Mucosa of rectum (tissue), 2 donors: ENCODE measurements at regions not wholly inside any gene's neighbourhood (a gene's known extent, or its start where the extent isn't known, plus 50 kb on each side); places are given as distances from the start of the nearest gene placed in this dataset.
"Not testable (repeated sequence)": the region's sequence is repeated elsewhere in the genome, so short reads cannot be mapped to it uniquely, and the experiment has no call there.

Source experiments
- H3K27ac ChIP-seq, 2 donors: one replicate each; pipeline ENCODE4 v1.7.0; 2013; ENCODE audit warnings: inconsistent platforms in 2 of 2, low read depth in 2 of 2, low read length in 2 of 2
- H3K27me3 ChIP-seq, 2 donors: one replicate each; pipeline ENCODE4 v1.7.0; 2013; ENCODE audit warnings: low read length in 2 of 2; ENCODE audit not compliant: control insufficient read depth in 2 of 2, insufficient read depth in 2 of 2
- H3K36me3 ChIP-seq, 2 donors: one replicate each; pipeline ENCODE4 v1.7.0; 2013; ENCODE audit warnings: low read length in 2 of 2; ENCODE audit not compliant: control insufficient read depth in 2 of 2, insufficient read depth in 2 of 2
- H3K4me1 ChIP-seq, 2 donors: one replicate each; pipeline ENCODE4 v1.7.0; 2013; ENCODE audit warnings: low read length in 2 of 2, mild to moderate bottlenecking in 1 of 2; ENCODE audit not compliant: control insufficient read depth in 2 of 2, insufficient read depth in 2 of 2
- H3K4me3 ChIP-seq, 2 donors: one replicate each; pipeline ENCODE4 v1.7.0; 2013; ENCODE audit warnings: low read length in 2 of 2
- H3K9ac ChIP-seq, 2 donors: one replicate each; pipeline ENCODE4 v1.7.0; 2013; ENCODE audit warnings: low read length in 2 of 2, low read depth in 1 of 2, mild to moderate bottlenecking in 1 of 2
- H3K9me3 ChIP-seq, 2 donors: one replicate each; pipeline ENCODE4 v1.7.0; 2013; ENCODE audit warnings: low read length in 2 of 2; ENCODE audit not compliant: control insufficient read depth in 2 of 2
- donor health status: healthy.
- donor health status: Normal muscosa, but diverticular disease.

GRCh38 chr9:115543511-115543910 is 425.6 kb upstream of the TNC start:
- Histone ChIP-seq H3K4me3 (no peak overlapping the region), H3K27me3 (no peaks in the 10 kb centered on the region), H3K27ac (no peak overlapping the region), H3K4me1 (no peaks in the 10 kb centered on the region), H3K9ac (no peak overlapping the region), H3K9me3 (no peaks in the 10 kb centered on the region), H3K36me3 (no peaks in the 10 kb centered on the region)

DNA sequence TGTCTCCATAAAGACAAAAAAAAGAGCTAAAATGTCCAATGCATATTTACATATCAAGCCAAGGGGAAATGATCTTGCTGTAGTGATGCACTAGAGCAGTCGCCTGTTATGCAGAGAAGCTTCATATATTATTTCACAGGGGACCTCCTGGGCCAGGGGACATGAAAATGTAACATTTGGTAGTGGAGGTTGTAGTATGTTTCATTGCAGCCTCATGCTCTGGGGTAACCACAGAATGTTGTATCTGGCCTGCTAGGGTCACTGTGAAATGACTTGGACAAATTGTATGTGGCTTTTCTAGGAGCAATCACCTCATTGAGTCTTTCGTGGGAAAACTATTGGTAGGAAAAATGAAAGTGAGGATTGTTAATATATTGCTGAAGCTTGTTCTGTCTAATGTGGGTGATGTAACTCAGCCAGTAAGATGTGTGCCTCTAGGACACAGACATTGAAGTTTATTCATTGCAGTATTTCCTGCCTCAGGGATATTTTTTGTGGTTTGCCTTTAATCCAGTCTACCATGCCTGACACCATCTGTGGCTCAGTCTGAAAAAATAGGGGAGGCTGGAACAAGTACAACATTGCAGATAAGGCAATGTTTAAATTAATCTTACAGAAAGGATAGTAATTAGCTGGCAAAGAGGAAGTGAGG is 430.8 kb upstream of the TNC start:
- Histone ChIP-seq H3K27ac (no peak overlapping the region), H3K4me3 (no peak overlapping the region), H3K9ac (no peak overlapping the region), H3K9me3 (no peaks in the 10 kb centered on the region), H3K27me3 (no peaks in the 10 kb centered on the region), H3K36me3 (no peaks in the 10 kb centered on the region), H3K4me1 (no peaks in the 10 kb centered on the region)

- Histone ChIP-seq H3K27ac (no peak overlapping the region), H3K9ac (no peak overlapping the region), H3K9me3 (no peaks in the 10 kb centered on the region), H3K27me3 (no peaks in the 10 kb centered on the region), H3K4me1 (no peaks in the 10 kb centered on the region), H3K4me3 (no peak overlapping the region), H3K36me3 (no peaks in the 10 kb centered on the region)
These were observed 433.4 kb upstream of the TNC start for GRCh38 chr9:115551396-115551795.

DNA sequence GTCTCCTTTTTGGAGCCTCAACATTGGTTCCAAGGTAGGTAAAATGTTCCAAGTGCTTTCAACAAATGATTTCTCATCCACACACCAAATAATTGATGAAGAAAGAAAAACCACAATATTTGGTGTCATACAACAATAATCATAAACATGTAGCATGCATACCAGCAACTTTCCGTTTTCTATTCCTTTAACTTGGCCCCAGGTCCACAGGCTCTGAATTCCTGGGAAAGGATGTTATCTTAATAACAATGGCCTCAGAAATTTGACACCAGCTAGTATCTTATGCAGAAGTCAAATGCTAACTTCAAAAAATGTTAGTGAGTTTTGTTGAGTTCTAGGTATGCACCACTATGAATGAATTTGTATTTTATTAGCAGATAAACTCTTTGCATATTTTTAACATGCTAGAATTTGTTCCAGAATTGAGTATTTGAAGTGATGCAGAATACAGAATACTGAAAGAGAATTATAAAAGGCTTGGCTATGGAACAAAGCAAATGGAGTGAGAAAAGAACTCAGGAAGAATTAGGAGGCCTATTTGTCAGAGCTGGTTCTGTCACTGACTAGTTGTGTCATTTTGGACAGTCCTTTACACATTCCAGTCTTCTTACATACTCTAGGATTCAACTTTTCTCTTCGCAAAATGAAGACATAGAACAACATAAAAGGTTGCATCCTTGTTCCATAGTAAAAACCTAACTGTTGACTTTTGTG is 435.3 kb upstream of the TNC start:
- H3K27me3 ChIP-seq: no peaks in the 10 kb centered on the region
- H3K9ac ChIP-seq: no peak overlapping the region
- H3K9me3 ChIP-seq: no peaks in the 10 kb centered on the region
- H3K27ac ChIP-seq: no peak overlapping the region
- H3K4me1 ChIP-seq: no peaks in the 10 kb centered on the region
- H3K4me3 ChIP-seq: no peak overlapping the region
- no peaks in the 10 kb centered on the region for H3K36me3 ChIP-seq

DNA sequence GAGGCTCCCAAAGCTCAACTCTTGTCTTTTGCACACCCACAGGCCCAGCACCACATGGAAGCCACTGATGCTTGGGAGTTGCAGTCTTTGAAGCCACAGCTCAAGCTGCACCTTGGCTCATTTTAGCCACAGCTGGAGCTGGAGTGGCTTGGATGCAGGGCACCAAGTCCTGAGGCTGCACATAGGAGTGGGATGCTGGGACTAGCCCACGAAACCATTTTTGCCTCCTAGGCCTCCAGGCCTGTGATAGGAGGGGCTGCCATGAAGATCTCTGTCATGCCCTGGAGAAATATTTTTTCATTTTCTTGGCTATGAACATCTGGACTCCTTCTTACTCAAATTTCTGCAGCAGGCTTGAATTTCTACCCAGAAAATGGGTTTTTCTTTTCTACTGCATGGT is 438.5 kb upstream of the TNC start:
- Histone ChIP-seq H3K9me3 (no peaks in the 10 kb centered on the region), H3K27me3 (no peaks in the 10 kb centered on the region), H3K9ac (no peak overlapping the region), H3K27ac (no peak overlapping the region), H3K36me3 (no peaks in the 10 kb centered on the region), H3K4me1 (no peaks in the 10 kb centered on the region), H3K4me3 (no peak overlapping the region)

DNA sequence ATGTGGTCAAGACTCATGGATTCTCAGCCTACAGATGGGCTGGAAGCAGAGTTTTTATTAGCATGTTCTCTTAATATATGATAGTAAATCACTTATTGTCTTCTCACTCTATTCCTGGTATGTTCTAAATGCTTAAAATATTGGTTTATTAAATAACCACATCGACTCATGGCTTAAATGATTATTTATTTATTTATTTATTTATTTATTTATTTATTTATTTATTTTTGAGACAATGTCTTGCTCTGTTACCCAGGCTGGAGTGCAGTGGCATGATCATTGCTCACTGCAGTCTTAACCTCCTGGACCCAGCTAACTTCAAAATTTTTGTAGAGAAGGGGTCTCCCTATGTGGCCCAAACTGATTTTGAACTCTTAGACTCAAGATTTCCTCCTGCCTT is 457.2 kb upstream of the TNC start:
- H3K27me3 ChIP-seq: no peaks in the 10 kb centered on the region
- no peak overlapping the region for H3K9ac ChIP-seq
- no peaks in the 10 kb centered on the region for H3K9me3 ChIP-seq
- H3K4me3 ChIP-seq: no peak overlapping the region
- no peak overlapping the region for H3K27ac ChIP-seq
- H3K4me1 ChIP-seq: no peaks in the 10 kb centered on the region
- no peaks in the 10 kb centered on the region for H3K36me3 ChIP-seq

GRCh38 chr9:115585458-115585857 is 467.5 kb upstream of the TNC start:
- H3K9me3 ChIP-seq: not testable (repeated sequence)

GRCh38 chr9:115587310-115587709 is 469.4 kb upstream of the TNC start:
- H3K9ac ChIP-seq: no peak overlapping the region
- H3K27me3 ChIP-seq: no peaks in the 10 kb centered on the region
- H3K9me3 ChIP-seq: no peaks in the 10 kb centered on the region
- H3K36me3 ChIP-seq: no peaks in the 10 kb centered on the region
- H3K4me1 ChIP-seq: no peaks in the 10 kb centered on the region
- no peak overlapping the region for H3K27ac ChIP-seq
- H3K4me3 ChIP-seq: no peak overlapping the region

More at GRCh38 chr9:115585458-115585857, 467.5 kb upstream of the TNC start:
- H3K4me3 ChIP-seq, H3K36me3 ChIP-seq, H3K27ac ChIP-seq, H3K27me3 ChIP-seq, H3K9ac ChIP-seq, H3K4me1 ChIP-seq: not testable (repeated sequence)

DNA sequence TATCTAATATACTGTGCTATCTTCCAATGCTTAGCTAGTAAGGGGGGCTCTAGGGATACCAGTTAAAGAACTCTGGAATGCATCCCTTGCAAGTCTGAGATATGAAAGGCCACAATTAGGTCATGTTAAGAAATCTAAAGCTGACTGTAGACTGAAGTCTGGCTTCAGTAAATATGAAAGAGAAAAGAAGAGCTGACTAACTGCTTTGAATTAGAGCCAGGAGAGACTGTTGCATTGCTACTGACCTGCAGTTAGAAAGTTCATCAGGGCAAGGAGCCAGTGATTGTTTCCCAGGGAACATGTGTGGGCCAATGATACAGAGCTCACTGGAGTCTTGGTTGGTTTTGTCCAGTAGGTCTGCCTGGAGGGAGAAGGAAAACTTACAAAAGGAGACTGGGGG is 472.1 kb upstream of the TNC start:
- no peak overlapping the region for H3K27ac ChIP-seq
- no peaks in the 10 kb centered on the region for H3K27me3 ChIP-seq
- no peaks in the 10 kb centered on the region for H3K36me3 ChIP-seq
- no peaks in the 10 kb centered on the region for H3K9me3 ChIP-seq
- no peaks in the 10 kb centered on the region for H3K4me1 ChIP-seq
- no peak overlapping the region for H3K4me3 ChIP-seq
- no peak overlapping the region for H3K9ac ChIP-seq

GRCh38 chr9:115591584-115591984 is 473.6 kb upstream of the TNC start:
- Histone ChIP-seq H3K4me3 (no peak overlapping the region), H3K9ac (no peak overlapping the region), H3K27me3 (no peaks in the 10 kb centered on the region), H3K9me3 (no peaks in the 10 kb centered on the region), H3K4me1 (no peaks in the 10 kb centered on the region), H3K36me3 (no peaks in the 10 kb centered on the region), H3K27ac (no peak overlapping the region)
